BLaER1 (cell line): ENCODE measurements at regions not wholly inside any gene's neighbourhood (a gene's known extent, or its start where the extent isn't known, plus 50 kb on each side); places are given as distances from the start of the nearest gene placed in this dataset.

Experiments used
- H3K27ac ChIP-seq: shearing (Covaris generic); formaldehyde crosslinking; 2 replicates; pipeline ENCODE4 v1.8.1; 2022
- H3K27me3 ChIP-seq: shearing (Covaris generic); formaldehyde crosslinking; 2 replicates; pipeline ENCODE4 v1.8.1; 2022
- H3K36me3 ChIP-seq: shearing (Covaris generic); formaldehyde crosslinking; 2 replicates; pipeline ENCODE4 v1.8.1; 2022
- H3K4me1 ChIP-seq: shearing (Covaris generic); formaldehyde crosslinking; 2 replicates; pipeline ENCODE4 v1.8.1; 2022
- H3K4me2 ChIP-seq: shearing (Covaris generic); formaldehyde crosslinking; 2 replicates; pipeline ENCODE4 v1.8.1; 2022
- H3K4me3 ChIP-seq: shearing (Covaris generic); formaldehyde crosslinking; 2 replicates; pipeline ENCODE4 v1.8.1; 2022
- H3K9ac ChIP-seq: shearing (Covaris generic); formaldehyde crosslinking; 2 replicates; pipeline ENCODE4 v1.8.1; 2022
- H3K9me3 ChIP-seq: shearing (Covaris generic); formaldehyde crosslinking; 2 replicates; pipeline ENCODE4 v1.8.1; 2022
- H4K20me1 ChIP-seq: shearing (Covaris generic); formaldehyde crosslinking; 2 replicates; pipeline ENCODE4 v1.8.1; 2022
- Cebpa-rat ChIP-seq: shearing (Covaris generic); IDR thresholded peaks from 2 replicates; pipeline ENCODE4 v1.8.1; 2022

DNA sequence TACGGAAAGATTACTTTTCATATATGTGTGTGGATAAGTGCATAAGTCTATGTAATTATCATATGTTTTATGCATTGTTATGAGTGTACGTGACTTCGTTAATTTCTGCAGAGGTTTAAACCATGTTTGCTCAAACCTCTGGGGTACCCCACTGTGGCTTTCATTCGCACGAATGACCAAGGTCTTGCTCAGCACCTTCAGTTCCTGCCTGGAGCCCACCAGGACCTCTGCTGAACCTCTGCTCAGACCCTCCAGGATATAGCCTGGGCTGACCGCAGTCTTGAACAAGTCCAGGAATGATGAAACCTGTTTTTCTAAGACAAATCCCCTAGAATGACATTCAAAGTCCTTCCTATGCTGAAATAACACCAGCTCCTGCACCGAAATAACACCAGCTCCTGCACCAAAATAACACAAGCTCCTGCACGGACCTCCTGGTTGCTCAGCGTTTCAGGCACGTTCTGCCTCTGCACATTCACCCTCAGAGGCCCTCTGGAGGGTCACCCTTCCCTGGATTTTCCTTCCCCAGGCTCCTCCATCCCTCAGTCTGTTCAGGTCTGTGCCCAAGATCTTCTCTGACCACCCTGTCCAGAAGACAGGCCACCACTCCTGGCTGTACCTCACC lies 99.7 kb upstream of the BOD1 start:
- no peaks in the 10 kb centered on the region for H3K36me3 ChIP-seq
- no peaks in the 10 kb centered on the region for H4K20me1 ChIP-seq
- TF ChIP-seq Cebpa-rat: no peak
- peaks cover 34% of the 10 kb centered on the region for H3K4me1 ChIP-seq
- H3K9ac ChIP-seq: no peak overlapping the region
- no peak overlapping the region for H3K4me3 ChIP-seq
- no peaks in the 10 kb centered on the region for H3K9me3 ChIP-seq
- H3K4me2 ChIP-seq: no peak overlapping the region
- H3K27me3 ChIP-seq: no peaks in the 10 kb centered on the region
- no peak overlapping the region for H3K27ac ChIP-seq

DNA sequence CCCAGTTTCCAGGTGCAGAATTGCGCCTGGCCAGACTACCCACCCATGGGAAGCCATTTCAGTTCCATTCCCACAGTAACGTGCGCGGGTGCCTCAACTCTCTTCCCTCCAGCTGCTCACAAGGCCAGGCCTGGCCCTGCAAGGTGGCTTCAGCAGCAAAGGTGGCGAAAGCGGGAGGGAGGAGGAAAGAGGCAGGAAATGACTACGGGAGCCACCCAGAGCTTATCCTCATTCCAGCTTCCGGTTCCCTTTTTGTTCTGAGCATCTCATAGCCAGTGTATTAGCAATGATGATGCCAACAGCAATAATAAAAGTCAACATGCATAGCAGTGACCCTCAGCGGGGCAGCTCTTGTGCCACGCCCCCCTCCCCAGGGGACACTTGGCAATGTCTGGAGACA lies 101.5 kb upstream of the BOD1 start:
- H3K4me1 ChIP-seq: peaks cover 30% of the 10 kb centered on the region
- H3K4me2 ChIP-seq: no peak overlapping the region

DNA sequence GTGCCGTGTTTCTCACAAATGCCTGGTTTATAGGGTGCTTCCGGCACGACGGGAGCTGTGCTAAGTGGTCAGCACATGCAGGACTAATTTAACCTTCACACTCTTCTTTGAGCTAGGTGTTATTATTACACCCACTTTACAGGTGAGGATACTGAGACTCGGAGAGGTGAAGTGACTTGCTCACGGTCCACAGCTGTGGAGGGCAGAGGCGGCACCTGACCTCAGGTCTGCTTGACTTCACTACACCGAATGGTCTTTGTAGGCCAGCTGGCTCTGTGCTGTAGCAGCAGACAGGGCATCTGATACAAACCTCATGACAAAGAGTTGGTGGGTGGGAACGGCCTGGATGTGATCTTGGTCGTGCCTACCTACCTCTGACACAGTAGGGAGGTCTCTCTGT lies 102.0 kb upstream of the BOD1 start:
- Histone ChIP-seq H3K4me3 (no peak overlapping the region), H3K27me3 (no peaks in the 10 kb centered on the region), H3K27ac (no peak overlapping the region), H3K4me2 (no peak overlapping the region), H3K9me3 (no peaks in the 10 kb centered on the region), H4K20me1 (no peaks in the 10 kb centered on the region), H3K4me1 (peaks cover 25% of the 10 kb centered on the region), H3K9ac (no peak overlapping the region), H3K36me3 (no peaks in the 10 kb centered on the region)
- TF ChIP-seq Cebpa-rat: no peak

More for the DNA sequence above, 101.5 kb upstream of the BOD1 start:
- TF ChIP-seq Cebpa-rat: no peak
- H3K27me3 ChIP-seq: no peaks in the 10 kb centered on the region
- H4K20me1 ChIP-seq: no peaks in the 10 kb centered on the region
- no peak overlapping the region for H3K27ac ChIP-seq
- no peak overlapping the region for H3K4me3 ChIP-seq
- H3K36me3 ChIP-seq: no peaks in the 10 kb centered on the region
- no peak overlapping the region for H3K9ac ChIP-seq
- H3K9me3 ChIP-seq: no peaks in the 10 kb centered on the region

DNA sequence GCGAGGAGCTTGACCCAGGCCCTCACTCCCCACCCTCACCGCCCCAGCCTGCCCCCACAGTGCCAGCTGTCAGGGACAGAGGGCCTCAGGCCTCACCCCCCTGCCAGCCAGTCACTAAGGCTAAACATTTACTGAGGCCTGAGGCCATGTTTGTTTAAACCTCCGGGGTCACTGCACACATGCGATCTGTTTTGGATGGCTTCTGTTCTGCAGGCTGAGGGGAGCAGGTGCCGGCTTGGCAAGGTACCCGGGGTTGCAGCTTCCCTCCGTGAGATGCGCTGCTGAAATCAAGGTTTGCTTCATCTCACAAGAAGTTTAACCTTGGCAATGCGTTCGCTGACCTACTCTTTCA lies 103.3 kb upstream of the BOD1 start:
- peak overlapping the region; percentile 14; the same call in 1 of the 2 replicates for H3K27ac ChIP-seq
- H3K27me3 ChIP-seq: no peaks in the 10 kb centered on the region
- peaks cover 23% of the 10 kb centered on the region for H3K4me1 ChIP-seq
- no peak overlapping the region for H3K9ac ChIP-seq
- no peak overlapping the region for H3K4me3 ChIP-seq
- no peaks in the 10 kb centered on the region for H3K36me3 ChIP-seq
- peaks cover 1% of the 10 kb centered on the region; the same call in 1 of the 2 replicates for H3K9me3 ChIP-seq
- no peaks in the 10 kb centered on the region for H4K20me1 ChIP-seq
- no peak for TF ChIP-seq Cebpa-rat
- H3K4me2 ChIP-seq: no peak overlapping the region

GRCh38 chr5:173720286-173720952 lies 104.0 kb upstream of the BOD1 start:
- no peaks in the 10 kb centered on the region for H4K20me1 ChIP-seq
- peaks cover 6% of the 10 kb centered on the region for H3K9me3 ChIP-seq
- peak overlapping the region; percentile 0; the same call in 1 of the 2 replicates for H3K9ac ChIP-seq
- peak overlapping the region; percentile 51 for H3K4me2 ChIP-seq
- TF ChIP-seq Cebpa-rat: no peak
- H3K27ac ChIP-seq: no peak overlapping the region; the same call in 1 of the 2 replicates
- H3K4me3 ChIP-seq: no peak overlapping the region
- H3K27me3 ChIP-seq: no peaks in the 10 kb centered on the region
- H3K4me1 ChIP-seq: peaks cover 23% of the 10 kb centered on the region
- no peaks in the 10 kb centered on the region for H3K36me3 ChIP-seq

DNA sequence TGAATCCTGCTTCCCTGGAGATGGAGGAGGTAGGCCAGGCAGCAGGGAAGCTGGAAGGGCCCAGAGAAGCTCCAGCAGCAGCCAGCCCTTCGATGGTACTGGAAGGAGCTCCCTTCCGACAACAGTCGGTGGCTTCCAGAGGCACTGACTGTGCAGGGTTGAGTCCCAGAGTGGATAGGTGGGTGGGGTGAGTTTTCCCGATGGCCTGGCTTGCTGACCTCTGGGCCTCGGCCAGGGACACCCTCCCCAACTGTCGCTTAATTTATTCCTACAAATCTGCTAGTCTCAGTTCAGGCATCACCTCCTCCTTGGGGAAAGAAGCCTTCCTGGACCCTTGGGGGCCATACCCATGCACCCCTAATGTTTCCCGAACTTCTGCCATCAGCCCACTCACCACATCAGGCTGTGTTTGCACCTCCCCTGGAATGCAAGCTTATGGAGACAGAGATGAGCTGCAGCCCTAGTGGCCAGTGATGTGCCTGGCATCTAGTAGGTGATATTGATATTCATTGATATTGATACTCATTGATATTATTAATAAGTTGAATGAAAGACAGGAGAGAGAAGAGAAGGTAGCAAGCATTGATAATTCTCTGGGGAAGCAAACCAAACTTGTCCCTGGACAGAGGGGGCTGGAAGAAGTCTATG lies 104.6 kb upstream of the BOD1 start:
- Histone ChIP-seq H3K4me1 (peaks cover 23% of the 10 kb centered on the region), H3K27me3 (no peaks in the 10 kb centered on the region), H3K9ac (no peak overlapping the region), H3K27ac (no peak overlapping the region; the same call in 1 of the 2 replicates), H3K4me3 (no peak overlapping the region), H3K36me3 (no peaks in the 10 kb centered on the region), H3K9me3 (peaks cover 11% of the 10 kb centered on the region), H4K20me1 (no peaks in the 10 kb centered on the region), H3K4me2 (peak overlapping the region; percentile 51)
- no peak for TF ChIP-seq Cebpa-rat

DNA sequence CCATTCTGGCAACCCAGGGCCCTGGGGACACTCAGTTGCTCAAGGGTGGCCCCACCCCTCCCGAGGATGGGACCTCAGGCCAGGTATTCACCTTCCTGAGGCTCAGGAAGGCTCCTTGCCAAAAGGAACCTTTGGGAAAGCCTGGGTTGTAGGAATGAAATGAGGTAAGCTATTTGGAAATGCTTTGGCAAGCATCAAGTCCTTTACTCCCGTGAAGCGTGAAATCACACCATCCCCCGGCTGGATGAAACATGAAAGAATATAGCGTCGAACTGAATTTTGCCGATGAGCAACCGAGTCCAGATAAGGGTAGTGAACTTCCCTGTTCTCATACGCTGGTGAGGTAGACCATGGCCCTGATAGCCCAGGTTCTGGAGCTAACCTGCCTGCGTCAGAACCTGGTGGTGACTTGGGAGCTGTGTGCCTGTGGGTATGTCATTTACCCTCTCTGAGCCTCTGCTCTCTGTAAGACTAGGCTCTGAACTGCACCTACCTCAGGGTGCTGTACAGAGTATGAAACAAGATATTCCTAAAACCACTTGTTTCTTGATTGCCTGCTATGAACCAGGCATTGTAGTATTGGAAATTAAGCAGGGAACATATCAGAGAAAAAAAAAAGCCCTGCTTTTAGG lies 105.3 kb upstream of the BOD1 start:
- Histone ChIP-seq H3K9ac (no peak overlapping the region), H3K4me3 (no peak overlapping the region), H4K20me1 (no peaks in the 10 kb centered on the region), H3K36me3 (no peaks in the 10 kb centered on the region), H3K27me3 (no peaks in the 10 kb centered on the region), H3K27ac (no peak overlapping the region), H3K9me3 (peaks cover 12% of the 10 kb centered on the region), H3K4me2 (no peak overlapping the region), H3K4me1 (peaks cover 23% of the 10 kb centered on the region)
- no peak for TF ChIP-seq Cebpa-rat

GRCh38 chr5:173726846-173727557 lies 110.6 kb upstream of the BOD1 start:
- no peak for TF ChIP-seq Cebpa-rat

More at GRCh38 chr5:173726846-173727557, 110.6 kb upstream of the BOD1 start:
- H3K4me1 ChIP-seq: peaks cover 5% of the 10 kb centered on the region; the same call in 1 of the 2 replicates
- H3K4me2 ChIP-seq: no peak overlapping the region
- H3K4me3 ChIP-seq: no peak overlapping the region
- no peaks in the 10 kb centered on the region for H3K27me3 ChIP-seq
- no peaks in the 10 kb centered on the region for H3K36me3 ChIP-seq
- no peak overlapping the region for H3K9ac ChIP-seq
- H3K27ac ChIP-seq: no peak overlapping the region
- no peaks in the 10 kb centered on the region for H4K20me1 ChIP-seq
- peaks cover 12% of the 10 kb centered on the region for H3K9me3 ChIP-seq
